Choroid plexus epithelial cell (primary cell): ENCODE measurements at regions not wholly inside any gene's neighbourhood (a gene's known extent, or its start where the extent isn't known, plus 50 kb on each side); places are given as distances from the start of the nearest gene placed in this dataset.
"Not testable (repeated sequence)": the region's sequence is repeated elsewhere in the genome, so short reads cannot be mapped to it uniquely, and the experiment has no call there.

Experiments used
- DNase-seq: peaks from one replicate; pipeline ENCODE4 v3.0.0-alpha.2; 2010; ENCODE audit warnings: low read depth
- H3K4me3 ChIP-seq: 2 replicates; pipeline ENCODE4 v1.5.1; 2011; ENCODE audit warnings: low read depth, mild to moderate bottlenecking, control low read depth, low read length, moderate library complexity
- CTCF ChIP-seq: conservative IDR thresholded peaks from 2 replicates; pipeline ENCODE4 v1.5.1; 2011; ENCODE audit warnings: low read depth, mild to moderate bottlenecking, control low read depth, inconsistent platforms, low read length, moderate library complexity

- no peak for TF ChIP-seq CTCF
- DNase-seq = no peak
Observed at GRCh38 chr5:17995997-17996396, 361.7 kb downstream of the TAF11L14 start.

GRCh38 chr5:17999858-18000257 lies 365.6 kb downstream of the TAF11L14 start:
- no peak overlapping the region for H3K4me3 ChIP-seq
- TF ChIP-seq CTCF = no peak
- no peak for DNase-seq

More at GRCh38 chr5:17995997-17996396, 361.7 kb downstream of the TAF11L14 start:
- no peak overlapping the region for H3K4me3 ChIP-seq

GRCh38 chr5:18000744-18001143 lies 366.5 kb downstream of the TAF11L14 start:
- DNase-seq = no peak
- no peak for TF ChIP-seq CTCF
- H3K4me3 ChIP-seq = no peak overlapping the region

GRCh38 chr5:18003312-18003711 lies 369.1 kb downstream of the TAF11L14 start:
- TF ChIP-seq CTCF = no peak
- H3K4me3 ChIP-seq = no peak overlapping the region
- DNase-seq = no peak

- no peak for DNase-seq
- no peak for TF ChIP-seq CTCF
- no peak overlapping the region for H3K4me3 ChIP-seq
Observed at GRCh38 chr5:18003784-18004183, 369.5 kb downstream of the TAF11L14 start.

- H3K4me3 ChIP-seq, DNase-seq: not testable (repeated sequence)
Observed at GRCh38 chr5:18006235-18006634, 372.0 kb downstream of the TAF11L14 start.

- no peak for TF ChIP-seq CTCF
- H3K4me3 ChIP-seq = no peak overlapping the region
- no peak for DNase-seq
Observed at GRCh38 chr5:18008940-18009339, 374.7 kb downstream of the TAF11L14 start.

- no peak for TF ChIP-seq CTCF
- DNase-seq = no peak
Observed at GRCh38 chr5:18010053-18010452, 375.8 kb downstream of the TAF11L14 start.

More at GRCh38 chr5:18010053-18010452, 375.8 kb downstream of the TAF11L14 start:
- H3K4me3 ChIP-seq = no peak overlapping the region
